Fibroblast of the aortic adventitia (primary cell): ENCODE measurements at regions not wholly inside any gene's neighbourhood (a gene's known extent, or its start where the extent isn't known, plus 50 kb on each side); places are given as distances from the start of the nearest gene placed in this dataset.

Source experiments
- DNase-seq: peaks from one replicate; pipeline ENCODE4 v3.0.0-alpha.2; 2010; ENCODE audit warnings: low read depth
- H3K4me3 ChIP-seq: 2 replicates; pipeline ENCODE4 v1.5.1; 2011; ENCODE audit warnings: low read depth, mild to moderate bottlenecking, control low read depth, low read length, moderate library complexity
- CTCF ChIP-seq: IDR thresholded peaks from 2 replicates; pipeline ENCODE4 v1.5.1; 2011; ENCODE audit warnings: mild to moderate bottlenecking, low read length, control low read depth, inconsistent platforms; ENCODE audit not compliant: insufficient read depth

- no peak overlapping the region for H3K4me3 ChIP-seq
- DNase-seq: no peak
- no peak for TF ChIP-seq CTCF
Observed at GRCh38 chr13:100854006-100854405, 179.4 kb upstream of the TMTC4 start.

- no peak for DNase-seq
- no peak overlapping the region for H3K4me3 ChIP-seq
- TF ChIP-seq CTCF: no peak
Observed at GRCh38 chr13:100853434-100853833, 178.8 kb upstream of the TMTC4 start.

- H3K4me3 ChIP-seq: no peak overlapping the region
- TF ChIP-seq CTCF: no peak
- no peak for DNase-seq
Observed at GRCh38 chr13:100852146-100852545, 177.6 kb upstream of the TMTC4 start.

GRCh38 chr13:100848304-100848703 lies 173.7 kb upstream of the TMTC4 start:
- no peak for DNase-seq
- no peak overlapping the region for H3K4me3 ChIP-seq
- no peak for TF ChIP-seq CTCF

GRCh38 chr13:100845128-100845757 lies 170.6 kb upstream of the TMTC4 start:
- H3K4me3 ChIP-seq: no peak overlapping the region
- no peak for DNase-seq
- TF ChIP-seq CTCF: no peak

- TF ChIP-seq CTCF: no peak
- H3K4me3 ChIP-seq: no peak overlapping the region
- DNase-seq: no peak
Observed at GRCh38 chr13:100842136-100842535, 167.5 kb upstream of the TMTC4 start.

GRCh38 chr13:100838387-100838786 lies 163.8 kb upstream of the TMTC4 start:
- TF ChIP-seq CTCF: no peak
- no peak overlapping the region for H3K4me3 ChIP-seq
- no peak for DNase-seq
